Osteoblast (primary cell): ENCODE measurements at regions not wholly inside any gene's neighbourhood (a gene's known extent, or its start where the extent isn't known, plus 50 kb on each side); places are given as distances from the start of the nearest gene placed in this dataset.

Experiments used
- DNase-seq: peaks from one replicate; pipeline ENCODE4 v3.0.0; 2011; ENCODE audit warnings: low spot score, mixed read lengths; ENCODE audit not compliant: insufficient read length; ENCODE audit errors: missing footprints
- H2AFZ ChIP-seq: 2 replicates; pipeline ENCODE4 v1.6.0; 2011; ENCODE audit warnings: mild to moderate bottlenecking, low read length
- H3K27ac ChIP-seq: 2 replicates; pipeline ENCODE4 v1.5.1; 2011; ENCODE audit warnings: mild to moderate bottlenecking, low read depth, low read length, moderate library complexity
- H3K27me3 ChIP-seq: 2 replicates; pipeline ENCODE4 v1.6.0; 2012; ENCODE audit warnings: mild to moderate bottlenecking, control low read depth, inconsistent platforms, low read length, moderate library complexity; ENCODE audit not compliant: insufficient read depth
- H3K36me3 ChIP-seq: 2 replicates; pipeline ENCODE4 v1.5.1; 2011; ENCODE audit warnings: mild to moderate bottlenecking, low read length, control low read depth, moderate library complexity; ENCODE audit not compliant: insufficient read depth
- H3K4me1 ChIP-seq: 2 replicates; pipeline ENCODE4 v1.5.1; 2011; ENCODE audit warnings: mild to moderate bottlenecking, low read length, control low read depth, moderate library complexity; ENCODE audit not compliant: insufficient read depth
- H3K4me2 ChIP-seq: 2 replicates; pipeline ENCODE4 v1.6.0; 2011; ENCODE audit warnings: mild to moderate bottlenecking, low read length; ENCODE audit not compliant: insufficient read depth
- H3K4me3 ChIP-seq: fragments of 200-600 bp; sonication (generic); 3 replicates; pipeline ENCODE4 v1.5.1; 2012; ENCODE audit warnings: mild to moderate bottlenecking, low read length, inconsistent platforms; ENCODE audit not compliant: insufficient read depth
- H3K79me2 ChIP-seq: 2 replicates; pipeline ENCODE4 v1.6.0; 2012; ENCODE audit warnings: mild to moderate bottlenecking, low read length, control low read depth, inconsistent platforms; ENCODE audit not compliant: insufficient read depth
- H3K9me3 ChIP-seq: 2 replicates; pipeline ENCODE4 v1.5.1; 2011; ENCODE audit warnings: low read depth, low read length, control low read depth
- H4K20me1 ChIP-seq: 2 replicates; pipeline ENCODE4 v1.6.0; 2012; ENCODE audit warnings: mild to moderate bottlenecking, low read length, control low read depth; ENCODE audit not compliant: insufficient read depth
- TF ChIP-seq, protein P1 (sequence below): IDR thresholded peaks from 2 replicates; pipeline ENCODE4 v1.5.1; 2011; ENCODE audit warnings: mild to moderate bottlenecking, low read depth, low read length, moderate library complexity; ENCODE audit errors: extremely low read depth

DNA sequence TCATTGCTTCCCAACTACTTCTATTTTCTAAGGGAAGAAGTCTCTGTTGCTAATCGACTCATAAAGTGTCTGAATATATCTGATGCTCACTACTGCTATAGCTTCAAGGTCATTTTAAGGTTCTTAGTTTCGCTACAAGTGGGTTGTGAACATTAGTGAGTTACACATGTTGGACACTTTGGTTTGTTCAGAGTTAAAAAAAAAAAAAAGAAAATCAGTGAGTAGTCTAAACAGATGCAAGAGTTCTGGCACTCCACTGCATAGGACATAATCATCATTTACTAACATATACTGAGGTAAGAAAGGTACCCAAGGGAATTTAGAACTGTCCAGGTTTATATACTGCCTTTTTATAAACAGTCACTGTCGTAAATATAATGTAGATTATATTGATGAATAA, 108.8 kb downstream of the KLF12 start:
- Histone ChIP-seq H3K4me3 (no peak overlapping the region), H4K20me1 (peaks cover 3% of the 10 kb centered on the region), H3K27me3 (no peaks in the 10 kb centered on the region), H3K9me3 (no peaks in the 10 kb centered on the region), H2AFZ (no peak overlapping the region), H3K27ac (no peak overlapping the region), H3K36me3 (peaks cover 19% of the 10 kb centered on the region), H3K4me2 (no peak overlapping the region), H3K4me1 (no peaks in the 10 kb centered on the region), H3K79me2 (peaks cover 94% of the 10 kb centered on the region)
- no peak for DNase-seq
- TF ChIP-seq, protein P1, sequence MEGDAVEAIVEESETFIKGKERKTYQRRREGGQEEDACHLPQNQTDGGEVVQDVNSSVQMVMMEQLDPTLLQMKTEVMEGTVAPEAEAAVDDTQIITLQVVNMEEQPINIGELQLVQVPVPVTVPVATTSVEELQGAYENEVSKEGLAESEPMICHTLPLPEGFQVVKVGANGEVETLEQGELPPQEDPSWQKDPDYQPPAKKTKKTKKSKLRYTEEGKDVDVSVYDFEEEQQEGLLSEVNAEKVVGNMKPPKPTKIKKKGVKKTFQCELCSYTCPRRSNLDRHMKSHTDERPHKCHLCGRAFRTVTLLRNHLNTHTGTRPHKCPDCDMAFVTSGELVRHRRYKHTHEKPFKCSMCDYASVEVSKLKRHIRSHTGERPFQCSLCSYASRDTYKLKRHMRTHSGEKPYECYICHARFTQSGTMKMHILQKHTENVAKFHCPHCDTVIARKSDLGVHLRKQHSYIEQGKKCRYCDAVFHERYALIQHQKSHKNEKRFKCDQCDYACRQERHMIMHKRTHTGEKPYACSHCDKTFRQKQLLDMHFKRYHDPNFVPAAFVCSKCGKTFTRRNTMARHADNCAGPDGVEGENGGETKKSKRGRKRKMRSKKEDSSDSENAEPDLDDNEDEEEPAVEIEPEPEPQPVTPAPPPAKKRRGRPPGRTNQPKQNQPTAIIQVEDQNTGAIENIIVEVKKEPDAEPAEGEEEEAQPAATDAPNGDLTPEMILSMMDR = no peak

DNA sequence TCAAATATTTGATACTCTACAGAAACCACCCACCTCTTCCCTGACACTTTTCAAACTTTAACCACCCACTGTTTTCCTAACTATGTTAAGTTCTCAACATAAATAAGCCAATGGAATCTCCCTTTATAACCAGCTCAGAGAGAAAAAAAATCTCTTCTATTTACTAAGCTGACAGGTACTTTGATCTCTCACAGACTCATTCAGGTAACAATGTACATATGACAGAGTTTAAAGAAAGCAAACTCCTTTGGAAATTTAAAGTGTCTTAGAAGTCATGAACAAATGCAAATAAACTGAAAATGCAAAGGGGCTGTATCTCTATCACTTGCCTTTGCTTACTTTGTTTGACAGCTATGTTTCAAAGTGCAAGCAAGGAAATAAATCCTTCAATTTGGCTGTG, 109.3 kb downstream of the KLF12 start:
- Histone ChIP-seq H3K36me3 (peaks cover 19% of the 10 kb centered on the region), H4K20me1 (peaks cover 6% of the 10 kb centered on the region), H3K27ac (no peak overlapping the region), H3K27me3 (no peaks in the 10 kb centered on the region), H3K79me2 (peaks cover 94% of the 10 kb centered on the region), H3K4me1 (no peaks in the 10 kb centered on the region), H3K9me3 (no peaks in the 10 kb centered on the region), H3K4me3 (no peak overlapping the region), H3K4me2 (no peak overlapping the region), H2AFZ (no peak overlapping the region)
- no peak for DNase-seq
- TF ChIP-seq, protein P1 = no peak

DNA sequence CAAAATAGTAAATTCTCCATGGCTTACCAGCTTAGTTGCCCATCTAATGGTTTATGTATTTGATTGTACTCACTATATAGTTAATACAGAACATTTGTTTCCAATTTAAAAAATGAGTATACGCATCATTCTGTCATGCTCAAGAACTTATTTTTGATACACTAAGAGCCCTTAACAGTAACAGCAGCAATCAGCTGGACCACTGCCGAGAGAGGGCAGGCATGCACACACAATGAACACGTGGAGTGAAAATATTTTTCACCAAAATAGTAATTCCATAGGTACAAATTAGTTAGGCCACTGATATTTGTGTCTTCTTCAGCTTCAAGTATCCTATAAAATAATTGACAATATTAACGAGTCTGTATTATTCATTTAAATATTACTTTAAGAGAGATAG, 109.9 kb downstream of the KLF12 start:
- H3K4me1 ChIP-seq = no peaks in the 10 kb centered on the region
- no peaks in the 10 kb centered on the region for H3K27me3 ChIP-seq
- H4K20me1 ChIP-seq = peaks cover 6% of the 10 kb centered on the region
- no peak for DNase-seq
- no peaks in the 10 kb centered on the region for H3K9me3 ChIP-seq
- peaks cover 19% of the 10 kb centered on the region for H3K36me3 ChIP-seq
- H2AFZ ChIP-seq = no peak overlapping the region
- H3K4me2 ChIP-seq = no peak overlapping the region
- peaks cover 94% of the 10 kb centered on the region for H3K79me2 ChIP-seq
- no peak overlapping the region for H3K4me3 ChIP-seq
- TF ChIP-seq, protein P1 = no peak
- H3K27ac ChIP-seq = no peak overlapping the region

DNA sequence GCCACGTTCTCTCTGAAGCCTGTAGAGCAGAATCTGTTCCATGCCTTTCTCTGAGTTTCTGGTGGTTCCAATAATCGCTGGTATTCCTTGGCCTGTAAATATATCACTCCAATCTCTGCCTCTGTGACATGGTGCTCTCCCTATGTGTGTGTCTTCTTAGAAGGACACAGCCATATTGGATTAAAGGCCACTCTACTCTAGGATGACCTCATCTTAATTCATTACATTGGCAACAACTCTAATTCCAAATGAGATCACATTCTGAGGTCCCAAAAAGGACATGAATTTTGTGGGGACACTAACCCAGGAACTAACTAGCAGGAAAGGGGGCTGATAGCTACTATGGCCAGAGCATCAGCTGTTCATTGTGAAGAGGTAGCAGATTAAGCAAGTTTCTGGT, 110.7 kb downstream of the KLF12 start:
- Histone ChIP-seq H3K27me3 (no peaks in the 10 kb centered on the region), H3K79me2 (peaks cover 95% of the 10 kb centered on the region), H3K27ac (no peak overlapping the region), H3K4me2 (no peak overlapping the region), H3K36me3 (peaks cover 19% of the 10 kb centered on the region), H3K4me3 (no peak overlapping the region), H3K4me1 (no peaks in the 10 kb centered on the region), H2AFZ (no peak overlapping the region), H3K9me3 (no peaks in the 10 kb centered on the region), H4K20me1 (peaks cover 6% of the 10 kb centered on the region)
- DNase-seq = no peak
- TF ChIP-seq, protein P1 = no peak
